ENCODE measurements at regions not wholly inside any gene's neighbourhood (a gene's known extent, or its start where the extent isn't known, plus 50 kb on each side); places are given as distances from the start of the nearest gene placed in this dataset.
"Not testable (repeated sequence)": the region's sequence is repeated elsewhere in the genome, so short reads cannot be mapped to it uniquely, and the experiment has no call there.

DNA sequence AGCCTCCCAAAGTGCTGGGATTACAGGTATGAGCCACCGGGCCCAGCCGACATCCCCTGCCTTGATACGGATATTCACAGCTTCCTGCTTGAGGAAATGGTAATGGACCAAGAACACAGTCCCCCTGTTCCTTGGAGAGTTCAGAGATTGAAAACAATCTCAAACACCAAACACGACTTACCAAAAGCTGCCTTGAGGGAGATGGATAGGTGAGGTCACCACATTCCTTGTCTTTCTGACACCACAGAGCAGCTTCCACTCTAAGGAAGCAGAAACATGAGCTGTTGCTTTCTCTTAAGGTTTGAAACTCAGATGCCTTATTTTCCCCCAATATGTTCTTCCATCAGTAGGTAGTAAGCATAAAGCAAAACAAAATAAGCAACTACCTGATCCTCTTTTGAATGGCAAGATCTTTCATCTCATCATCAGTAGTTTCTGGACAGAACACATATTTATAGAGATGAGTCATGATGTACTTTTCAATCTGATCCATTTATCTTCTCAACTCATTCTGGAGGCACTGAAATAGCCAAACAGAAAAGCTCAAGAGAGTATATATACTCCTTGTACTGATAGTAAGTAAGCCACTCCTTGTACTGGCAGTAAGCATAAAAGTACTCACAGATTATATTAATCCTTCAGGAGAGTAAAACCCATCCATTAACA, 199.1 kb upstream of the KCTD7 start:
- no peak overlapping the region for H3K4me2 ChIP-seq (ENCODE audit: low read length)
- ChIA-PET POLR2A (no interaction called here), CTCF (ENCODE audit: unreplicated experiment) (no interaction called here)
- H3K36me3 ChIP-seq (ENCODE audit: insufficient read depth, low read length) = no peaks in the 10 kb centered on the region
- H4K20me1 ChIP-seq (ENCODE audit: insufficient read depth, low read length) = no peaks in the 10 kb centered on the region
- TF ChIP-seq, protein P1, sequence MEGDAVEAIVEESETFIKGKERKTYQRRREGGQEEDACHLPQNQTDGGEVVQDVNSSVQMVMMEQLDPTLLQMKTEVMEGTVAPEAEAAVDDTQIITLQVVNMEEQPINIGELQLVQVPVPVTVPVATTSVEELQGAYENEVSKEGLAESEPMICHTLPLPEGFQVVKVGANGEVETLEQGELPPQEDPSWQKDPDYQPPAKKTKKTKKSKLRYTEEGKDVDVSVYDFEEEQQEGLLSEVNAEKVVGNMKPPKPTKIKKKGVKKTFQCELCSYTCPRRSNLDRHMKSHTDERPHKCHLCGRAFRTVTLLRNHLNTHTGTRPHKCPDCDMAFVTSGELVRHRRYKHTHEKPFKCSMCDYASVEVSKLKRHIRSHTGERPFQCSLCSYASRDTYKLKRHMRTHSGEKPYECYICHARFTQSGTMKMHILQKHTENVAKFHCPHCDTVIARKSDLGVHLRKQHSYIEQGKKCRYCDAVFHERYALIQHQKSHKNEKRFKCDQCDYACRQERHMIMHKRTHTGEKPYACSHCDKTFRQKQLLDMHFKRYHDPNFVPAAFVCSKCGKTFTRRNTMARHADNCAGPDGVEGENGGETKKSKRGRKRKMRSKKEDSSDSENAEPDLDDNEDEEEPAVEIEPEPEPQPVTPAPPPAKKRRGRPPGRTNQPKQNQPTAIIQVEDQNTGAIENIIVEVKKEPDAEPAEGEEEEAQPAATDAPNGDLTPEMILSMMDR (conservative IDR thresholded peaks at IDR 0.05; ENCODE audit: low read length) = no peak
- no peak for TF ChIP-seq EZH2phosphoT487 (IDR thresholded peaks at IDR 0.05; ENCODE audit: borderline replicate concordance, low read depth, low read length)
- BruUV-seq (replicated peaks) = no TSS peak
- no peaks in the 10 kb centered on the region for H3K9me3 ChIP-seq (ENCODE audit: low read length)
- H3K9me2 ChIP-seq (ENCODE audit: insufficient read depth, low read length) = no peaks in the 10 kb centered on the region
- H3K4me3 ChIP-seq (ENCODE audit: low read depth, low read length, poor library complexity, severe bottlenecking) = no peak overlapping the region
- H3K27ac ChIP-seq (ENCODE audit: low read depth, low read length, poor library complexity, severe bottlenecking) = no peak overlapping the region
- no peaks in the 10 kb centered on the region for H3K79me2 ChIP-seq (ENCODE audit: insufficient read depth, low read depth, low read length)
- no peak overlapping the region for H2AFZ ChIP-seq (ENCODE audit: low read length)
- DNase-seq (ENCODE audit: low spot score) = no peak
- intact Hi-C loops (cut with micrococcal nuclease; ENCODE audit: unreplicated experiment) = no loop called here
- no peaks in the 10 kb centered on the region for H3K4me1 ChIP-seq (ENCODE audit: insufficient read depth, low read length, poor library complexity, severe bottlenecking)

DNA sequence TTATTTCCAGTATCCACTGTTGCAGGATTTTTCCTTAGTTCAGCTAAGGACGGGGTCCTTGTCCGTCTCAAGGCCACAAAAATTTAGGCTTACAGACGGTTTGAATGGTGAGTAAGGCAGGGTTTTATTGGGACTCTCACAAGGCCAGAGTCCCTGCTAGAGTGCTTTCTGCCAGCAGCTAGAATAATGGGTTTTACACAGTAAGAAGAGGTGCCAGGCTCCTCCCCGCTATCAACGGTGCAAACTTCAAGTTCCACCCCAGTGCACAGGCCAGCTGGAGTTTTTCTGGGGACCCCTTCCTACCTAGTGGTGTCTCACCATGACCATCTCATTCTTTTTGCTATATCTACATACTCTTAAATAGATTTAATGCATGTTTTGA, 198.5 kb upstream of the KCTD7 start:
- H3K4me1 ChIP-seq (ENCODE audit: insufficient read depth, low read length, poor library complexity, severe bottlenecking) = no peaks in the 10 kb centered on the region
- no peaks in the 10 kb centered on the region for H4K20me1 ChIP-seq (ENCODE audit: insufficient read depth, low read length)
- no peaks in the 10 kb centered on the region for H3K36me3 ChIP-seq (ENCODE audit: insufficient read depth, low read length)
- BruUV-seq (replicated peaks) = no TSS peak
- H3K4me2 ChIP-seq (ENCODE audit: low read length) = no peak overlapping the region
- no peak for DNase-seq (ENCODE audit: low spot score)
- intact Hi-C loops (cut with micrococcal nuclease; ENCODE audit: unreplicated experiment) = no loop called here
- TF ChIP-seq, protein P1 (conservative IDR thresholded peaks at IDR 0.05; ENCODE audit: low read length) = no peak
- TF ChIP-seq EZH2phosphoT487 (IDR thresholded peaks at IDR 0.05; ENCODE audit: borderline replicate concordance, low read depth, low read length) = no peak
- no peaks in the 10 kb centered on the region for H3K9me3 ChIP-seq (ENCODE audit: low read length)
- CTCF ChIA-PET (ENCODE audit: unreplicated experiment) = no interaction called here
- no peak overlapping the region for H2AFZ ChIP-seq (ENCODE audit: low read length)
- no peak overlapping the region for H3K4me3 ChIP-seq (ENCODE audit: low read depth, low read length, poor library complexity, severe bottlenecking)
- POLR2A ChIA-PET = no interaction called here
- H3K27ac ChIP-seq (ENCODE audit: low read depth, low read length, poor library complexity, severe bottlenecking) = no peak overlapping the region
- no peaks in the 10 kb centered on the region for H3K9me2 ChIP-seq (ENCODE audit: insufficient read depth, low read length)
- no peaks in the 10 kb centered on the region for H3K79me2 ChIP-seq (ENCODE audit: insufficient read depth, low read depth, low read length)

DNA sequence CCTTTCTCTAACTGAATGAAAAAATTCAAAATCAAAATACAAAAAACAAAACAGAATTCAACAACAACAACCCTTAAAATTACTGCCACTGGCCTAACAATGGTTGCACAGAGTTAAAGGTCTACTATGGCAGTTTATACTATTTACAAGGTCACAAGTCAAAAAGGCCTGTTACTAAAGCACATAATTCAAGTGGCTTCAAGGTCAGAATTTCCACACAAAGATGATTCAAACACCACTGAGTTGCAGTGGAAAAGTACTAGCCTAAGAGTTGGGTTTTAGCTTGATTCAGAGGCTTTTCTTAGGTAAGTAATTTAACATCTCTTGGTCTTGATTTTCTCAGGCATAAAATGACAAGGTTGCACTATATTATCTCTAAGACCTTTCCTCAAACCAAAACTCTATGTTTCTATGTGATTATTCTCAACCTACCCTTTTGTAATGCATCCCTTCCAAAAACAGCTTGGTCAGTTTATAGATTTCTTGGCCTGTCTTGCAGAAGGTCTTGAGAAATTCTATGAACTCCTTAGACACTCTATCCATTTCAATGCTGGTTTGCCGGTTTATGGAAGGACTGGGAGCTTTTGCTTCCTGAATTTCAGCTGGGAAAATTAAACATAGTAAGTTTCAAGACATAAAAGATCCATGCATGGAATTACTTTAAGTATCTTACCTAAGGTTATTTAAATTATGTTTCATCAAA, 189.8 kb upstream of the KCTD7 start:
- H3K4me3 ChIP-seq (ENCODE audit: low read depth, low read length, poor library complexity, severe bottlenecking); H3K4me2 ChIP-seq (ENCODE audit: low read length); H3K79me2 ChIP-seq (ENCODE audit: insufficient read depth, low read depth, low read length); H3K4me1 ChIP-seq (ENCODE audit: insufficient read depth, low read length, poor library complexity, severe bottlenecking); H3K27ac ChIP-seq (ENCODE audit: low read depth, low read length, poor library complexity, severe bottlenecking); H4K20me1 ChIP-seq (ENCODE audit: insufficient read depth, low read length); DNase-seq (ENCODE audit: low spot score); intact Hi-C loops (cut with micrococcal nuclease; ENCODE audit: unreplicated experiment); BruUV-seq (replicated peaks); POLR2A ChIA-PET; H3K36me3 ChIP-seq (ENCODE audit: insufficient read depth, low read length); H2AFZ ChIP-seq (ENCODE audit: low read length); H3K9me3 ChIP-seq (ENCODE audit: low read length); CTCF ChIA-PET (ENCODE audit: unreplicated experiment); H3K9me2 ChIP-seq (ENCODE audit: insufficient read depth, low read length): not testable (repeated sequence)
